HG02588 (cell line): ENCODE measurements at regions not wholly inside any gene's neighbourhood (a gene's known extent, or its start where the extent isn't known, plus 50 kb on each side); places are given as distances from the start of the nearest gene placed in this dataset.
"Not testable (repeated sequence)": the region's sequence is repeated elsewhere in the genome, so short reads cannot be mapped to it uniquely, and the experiment has no call there.

ENCODE experiments used
- ATAC-seq: cut with Tn5 transposase; IDR thresholded peaks from one replicate; pipeline ENCODE4 v1.9.1; 2021; ENCODE audit warnings: mild to moderate bottlenecking, moderate library complexity; ENCODE audit not compliant: unreplicated experiment

- no peak for ATAC-seq
Observed at GRCh38 chr2:211216221-211216620, 659.8 kb downstream of the CPS1 start.

DNA sequence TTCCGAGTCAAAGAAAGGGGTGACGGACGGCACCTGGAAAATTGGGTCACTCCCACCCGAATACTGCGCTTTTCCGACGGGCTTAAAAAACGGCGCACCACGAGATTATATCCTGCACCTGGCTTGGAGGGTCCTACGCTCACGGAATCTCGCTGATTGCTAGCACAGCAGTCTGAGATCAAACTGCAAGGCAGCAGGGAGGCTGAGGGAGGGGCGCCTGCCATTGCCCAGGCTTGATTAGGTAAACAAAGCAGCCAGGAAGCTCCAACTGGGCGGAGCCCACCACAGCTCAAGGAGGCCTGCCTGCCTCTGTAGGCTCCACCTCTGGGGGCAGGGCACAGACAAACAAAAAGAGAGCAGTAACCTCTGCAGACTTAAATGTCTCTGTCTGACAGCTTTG is 663.1 kb downstream of the CPS1 start:
- ATAC-seq: not testable (repeated sequence)

- no peak for ATAC-seq
Observed at GRCh38 chr2:211225784-211226183, 669.4 kb downstream of the CPS1 start.

DNA sequence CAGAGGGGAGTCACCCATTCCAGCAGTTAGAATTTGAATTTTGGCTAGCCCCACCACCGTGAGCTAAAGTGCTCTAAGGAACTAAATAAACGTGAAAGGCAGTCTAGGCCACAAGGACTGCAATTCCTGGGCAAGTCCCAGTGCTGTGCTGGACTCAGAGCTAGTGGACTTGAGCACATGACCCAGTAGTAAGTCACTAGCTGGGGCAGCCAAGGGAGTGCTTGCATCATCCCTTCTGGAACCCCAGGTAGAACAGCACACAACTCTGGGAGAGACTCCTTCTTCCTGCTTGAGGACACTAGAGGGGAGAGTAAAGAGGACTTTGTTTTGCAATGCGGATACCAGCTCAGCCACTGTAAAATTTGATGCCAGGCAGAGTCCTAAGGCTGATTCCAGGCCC is 672.2 kb downstream of the CPS1 start:
- ATAC-seq: no peak

DNA sequence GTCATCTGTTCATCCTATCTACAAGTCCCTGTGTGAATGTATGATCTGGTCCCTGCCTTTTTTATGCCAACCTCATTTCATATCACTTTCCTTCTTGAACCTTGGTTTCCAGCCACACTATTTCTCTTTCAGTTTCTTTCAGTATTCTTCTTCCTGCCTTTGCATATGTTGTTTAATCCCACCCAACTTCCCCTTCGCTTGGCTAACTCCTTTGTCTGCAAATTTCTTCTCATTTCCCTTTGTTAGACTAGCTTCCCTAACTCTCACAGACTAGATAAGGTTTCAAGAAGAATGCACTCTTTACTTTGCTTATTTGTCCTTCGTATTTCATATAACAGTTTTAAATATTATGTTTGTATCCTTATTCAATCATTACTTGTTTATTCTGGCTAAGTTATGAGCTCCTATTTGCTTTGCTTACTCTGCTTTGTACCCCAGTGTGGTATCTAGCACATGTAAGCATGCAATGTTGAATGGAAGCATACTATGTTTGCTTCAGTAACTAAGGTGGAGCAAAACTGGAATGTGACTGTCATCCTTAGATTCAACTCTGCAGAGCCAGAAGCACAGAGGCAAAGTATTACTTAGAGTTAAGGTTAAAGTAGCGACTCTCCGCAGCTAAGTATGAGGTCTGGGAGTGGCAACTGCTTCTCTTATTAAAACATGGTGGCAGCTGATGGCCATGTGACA is 681.3 kb downstream of the CPS1 start:
- ATAC-seq: no peak

DNA sequence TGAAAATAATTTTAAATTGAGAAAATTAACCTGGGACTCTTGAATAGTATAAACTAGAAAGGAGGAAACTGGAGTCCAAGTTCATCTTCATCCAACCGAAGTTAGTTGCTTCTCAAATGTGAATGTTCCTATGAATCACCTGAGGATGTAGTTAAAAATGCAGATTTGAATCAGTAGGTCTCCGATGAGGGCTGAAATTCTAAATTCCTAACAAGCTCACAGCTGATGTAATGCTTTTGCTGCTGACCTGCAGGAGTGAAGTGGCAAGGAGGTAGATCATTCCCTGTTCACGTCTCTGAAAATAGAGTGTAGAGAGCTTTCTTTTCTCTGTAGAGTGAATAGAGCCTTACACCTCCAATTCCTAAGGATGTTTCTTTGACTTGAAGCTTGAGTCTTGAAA is 685.5 kb downstream of the CPS1 start:
- ATAC-seq: no peak

- no peak for ATAC-seq
Observed at GRCh38 chr2:211247751-211248150, 691.4 kb downstream of the CPS1 start.

- ATAC-seq: no peak
Observed at GRCh38 chr2:211248841-211249240, 692.4 kb downstream of the CPS1 start.

DNA sequence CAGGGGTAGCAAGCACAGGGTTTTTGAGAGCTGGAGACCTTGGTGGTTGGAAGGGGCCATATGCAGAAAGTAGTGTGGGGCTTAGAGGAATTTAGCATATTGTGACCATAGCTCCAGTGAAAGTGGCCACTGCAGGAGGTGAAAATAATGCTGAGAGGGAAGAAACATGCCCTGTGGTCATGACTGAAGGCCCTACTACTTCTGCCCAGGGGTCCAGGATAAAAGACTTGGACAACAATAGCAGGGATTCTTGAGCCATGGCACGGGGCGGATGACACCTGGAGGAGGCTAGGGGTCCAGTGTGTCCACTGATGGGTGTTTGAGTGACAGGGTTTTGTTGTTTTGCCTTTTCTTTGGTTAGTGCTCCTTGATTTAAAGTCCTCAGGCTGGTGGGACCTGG is 694.6 kb downstream of the CPS1 start:
- no peak for ATAC-seq

- ATAC-seq: no peak
Observed at GRCh38 chr2:211258646-211259335, 702.4 kb downstream of the CPS1 start.

DNA sequence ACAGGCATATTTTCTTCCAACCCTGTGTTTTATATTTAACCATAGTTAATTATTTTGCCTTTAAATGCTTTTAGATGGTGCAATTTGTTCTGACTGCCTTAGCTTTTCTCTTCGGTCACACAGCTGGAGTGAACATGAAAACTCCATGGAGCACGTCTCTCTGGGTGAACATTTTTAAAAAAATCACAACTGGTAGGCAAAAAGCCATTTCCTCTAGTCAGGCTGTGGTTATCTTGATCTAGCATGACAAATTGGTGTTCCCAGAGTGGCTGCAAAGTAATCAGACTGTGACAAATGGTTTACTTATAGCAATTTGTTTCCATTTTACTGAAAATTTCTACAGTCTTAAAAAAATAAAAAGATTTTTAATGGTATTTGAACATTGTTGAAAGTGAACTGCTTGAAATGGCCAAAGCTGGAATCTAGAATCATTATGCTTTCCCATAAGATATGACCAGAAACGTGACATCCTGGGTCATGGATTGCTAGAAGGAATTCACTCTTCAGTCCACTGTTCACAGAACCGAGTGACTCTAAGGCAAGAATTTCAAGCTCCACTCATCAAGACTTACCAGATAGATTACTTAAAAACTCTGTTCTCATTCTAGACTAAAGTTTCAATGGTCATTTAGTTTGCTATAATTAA is 703.6 kb downstream of the CPS1 start:
- ATAC-seq: no peak

DNA sequence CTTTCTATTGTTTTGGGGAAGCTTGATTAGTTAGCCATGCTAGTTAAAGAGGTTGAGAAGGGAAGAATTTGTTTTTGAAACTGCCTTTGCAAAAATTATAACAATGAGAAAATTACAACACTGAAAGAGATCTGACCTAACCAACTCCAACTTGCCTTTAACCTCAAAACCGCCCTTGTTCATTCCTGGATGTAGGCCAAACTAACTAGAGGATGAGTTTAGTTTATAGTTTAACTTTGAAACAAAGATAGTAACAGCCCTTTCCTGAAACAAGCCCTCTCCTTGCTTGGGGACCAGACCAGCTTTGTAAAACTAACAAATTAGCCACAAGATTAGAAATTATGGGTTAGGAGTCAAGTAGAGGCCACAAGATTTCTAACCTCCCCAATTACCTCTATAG is 713.9 kb downstream of the CPS1 start:
- ATAC-seq: no peak

DNA sequence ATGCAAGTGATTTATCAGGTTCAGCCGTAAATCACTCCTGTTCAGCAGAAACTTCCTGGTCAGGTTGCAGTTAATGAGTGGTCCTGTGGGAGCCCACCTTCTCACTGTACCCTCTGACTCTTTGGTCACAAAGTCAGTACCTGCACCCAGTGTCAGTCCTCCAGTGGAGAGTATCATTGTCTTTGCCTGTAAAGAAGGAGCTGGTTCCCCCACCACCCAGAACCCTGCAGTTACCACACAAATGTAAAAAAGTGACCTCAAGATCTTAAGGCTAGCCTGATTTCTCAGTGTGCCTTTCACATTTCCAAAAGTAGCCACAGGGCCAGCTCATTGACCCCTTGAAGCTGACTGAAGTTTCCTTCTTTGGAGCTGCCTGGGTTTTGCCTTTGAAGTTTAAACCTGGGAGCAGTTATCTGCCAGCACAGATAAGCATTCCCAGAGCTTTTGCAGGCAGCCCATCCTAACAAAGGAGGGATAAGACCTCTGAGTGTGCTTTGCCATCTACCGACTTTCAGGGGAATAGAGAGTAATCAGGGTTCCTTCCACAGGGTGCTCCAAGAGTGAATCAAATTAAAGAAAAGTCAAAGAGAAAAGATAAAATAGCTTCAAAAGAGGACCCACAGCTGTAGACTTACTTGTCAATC is 725.2 kb downstream of the CPS1 start:
- no peak for ATAC-seq

DNA sequence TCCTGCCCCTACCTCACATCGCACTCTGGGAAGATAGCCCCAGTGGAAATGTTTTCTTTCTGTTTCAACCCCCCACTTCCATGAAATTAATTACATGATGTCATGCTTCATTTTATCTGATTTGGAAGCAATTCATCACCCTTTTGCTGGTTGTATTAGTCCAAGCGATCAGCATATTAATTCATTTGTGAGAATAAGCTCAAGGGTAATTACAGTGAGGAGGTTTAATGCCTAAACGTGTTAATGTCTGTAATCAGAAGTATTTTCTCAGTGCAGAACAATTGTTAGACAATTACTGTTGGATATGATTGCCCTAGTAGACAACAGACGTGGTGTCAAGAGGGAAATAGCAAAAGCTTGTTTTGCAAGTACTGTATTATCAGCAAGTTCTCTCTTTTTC is 746.3 kb downstream of the CPS1 start:
- ATAC-seq: no peak

DNA sequence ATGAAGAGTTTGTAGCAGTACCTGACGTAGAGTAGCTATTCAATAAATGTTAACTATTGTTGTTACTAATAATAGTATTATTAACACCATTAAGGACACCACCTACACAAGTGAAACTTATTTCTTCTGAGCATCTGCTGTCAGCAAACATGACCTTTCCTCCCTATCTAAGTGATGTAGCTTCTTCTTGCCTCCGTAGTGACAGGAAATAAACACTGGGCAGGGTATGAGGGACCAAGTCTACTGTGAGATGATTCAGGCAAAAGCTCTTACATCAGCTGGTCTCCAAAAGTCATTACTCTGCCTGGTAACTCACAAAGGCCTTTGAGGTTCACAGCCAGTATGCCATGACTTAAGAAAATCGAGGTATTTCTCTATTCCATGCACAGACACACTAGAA is 750.5 kb downstream of the CPS1 start:
- no peak for ATAC-seq
